GM19328 (cell line): ENCODE measurements at regions not wholly inside any gene's neighbourhood (a gene's known extent, or its start where the extent isn't known, plus 50 kb on each side); places are given as distances from the start of the nearest gene placed in this dataset.
A peak's percentile ranks its signal among the peaks of the same experiment; 100 is the strongest.
"Not testable (repeated sequence)": the region's sequence is repeated elsewhere in the genome, so short reads cannot be mapped to it uniquely, and the experiment has no call there.

Experiments used
- ATAC-seq: cut with Tn5 transposase; IDR thresholded peaks from one replicate; pipeline ENCODE4 v1.9.1; 2021; ENCODE audit warnings: mild to moderate bottlenecking, moderate library complexity; ENCODE audit not compliant: unreplicated experiment

DNA sequence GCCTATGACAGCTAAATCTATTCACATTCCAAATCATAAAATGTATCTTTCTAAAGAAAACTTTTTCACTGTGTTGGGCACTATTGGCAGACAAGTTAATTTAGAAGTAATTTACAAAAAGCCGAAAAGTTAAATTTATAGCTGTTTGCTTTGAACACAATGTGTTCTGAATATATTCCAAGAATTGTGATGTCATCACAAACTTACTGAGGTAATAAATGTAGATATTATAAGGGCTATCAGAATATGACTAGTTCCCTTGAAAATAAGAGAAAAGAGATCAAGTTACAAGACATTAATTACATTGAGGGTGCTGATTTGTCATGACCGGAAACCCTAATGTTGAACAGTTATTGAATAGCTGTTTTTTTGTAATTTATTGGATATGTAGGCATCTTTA, 153.9 kb upstream of the SCN7A start:
- ATAC-seq = no peak

DNA sequence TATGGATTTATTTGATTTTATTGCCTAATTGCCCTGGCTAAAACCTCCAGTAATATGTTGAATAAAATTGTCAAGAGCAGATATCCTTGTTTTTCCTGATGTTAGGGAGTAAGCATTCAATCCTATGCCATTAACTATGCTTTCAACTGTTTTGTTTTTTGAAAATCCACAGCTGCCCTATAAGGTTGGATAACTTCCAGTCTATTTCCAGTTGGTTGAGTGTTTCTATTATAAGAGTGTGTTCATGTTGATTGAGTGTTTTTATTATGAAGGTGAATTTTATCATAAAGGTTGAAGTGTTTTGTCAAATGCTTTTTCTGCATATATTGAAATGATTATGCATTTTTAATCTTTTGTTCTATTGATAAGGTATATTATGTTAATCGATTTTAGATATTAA, 149.9 kb upstream of the SCN7A start:
- ATAC-seq = no peak

DNA sequence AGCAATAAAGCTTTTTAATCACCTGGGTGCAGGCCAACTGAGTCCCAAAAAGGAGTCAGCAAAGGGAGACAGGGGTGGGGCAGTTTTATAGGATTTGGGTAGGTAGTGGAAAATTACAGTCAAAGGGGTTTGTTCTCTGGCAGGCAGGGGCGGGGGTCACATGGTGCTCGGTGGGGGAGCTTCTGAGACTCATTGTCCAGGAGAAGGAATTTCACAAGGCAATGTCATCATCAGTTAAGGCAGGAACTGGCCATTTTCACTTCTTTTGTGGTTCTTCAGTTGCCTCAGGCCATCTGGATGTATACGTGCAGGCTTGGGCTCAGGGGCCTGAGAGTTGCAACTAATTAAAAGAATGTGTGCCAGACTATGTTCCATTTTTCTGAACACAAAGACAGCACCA, 147.5 kb upstream of the SCN7A start:
- ATAC-seq = not testable (repeated sequence)

DNA sequence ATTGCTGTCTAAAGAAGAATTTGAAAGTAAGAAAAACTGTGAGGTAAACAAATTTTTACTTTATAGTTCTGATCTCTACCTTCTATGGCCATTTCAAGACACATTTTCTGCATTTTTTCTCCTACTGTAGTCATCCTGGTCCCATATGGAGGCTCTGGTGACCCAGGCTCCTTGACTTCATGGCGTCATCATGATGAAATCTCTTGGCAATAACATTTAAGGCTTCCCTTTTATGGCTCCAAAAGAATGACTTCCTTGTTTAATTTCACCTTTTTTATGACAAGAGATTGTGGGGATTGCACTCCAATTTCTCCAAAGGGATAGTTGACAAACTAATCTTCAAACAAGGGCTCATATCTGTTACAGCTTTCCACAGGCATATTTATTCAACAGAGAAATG, 143.0 kb upstream of the SCN7A start:
- no peak for ATAC-seq

DNA sequence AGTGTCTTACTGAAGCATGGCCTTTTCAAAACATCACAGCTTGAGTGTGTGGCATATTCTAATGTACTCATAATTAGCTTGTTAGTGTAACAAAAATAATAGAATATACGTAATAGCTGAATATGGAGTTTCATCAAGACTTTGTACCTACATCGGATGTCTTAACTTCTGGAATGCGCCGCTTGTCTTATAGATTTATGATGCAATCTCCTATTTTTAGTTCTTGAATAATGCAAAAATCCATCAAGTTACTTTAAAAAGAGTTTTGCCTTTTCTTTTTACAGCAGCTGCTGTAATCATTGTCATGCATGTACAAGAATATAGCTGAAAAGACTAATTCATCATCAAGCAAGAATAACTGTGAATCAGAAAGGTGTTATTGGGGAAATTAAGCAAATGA, 140.7 kb upstream of the SCN7A start:
- ATAC-seq = no peak

DNA sequence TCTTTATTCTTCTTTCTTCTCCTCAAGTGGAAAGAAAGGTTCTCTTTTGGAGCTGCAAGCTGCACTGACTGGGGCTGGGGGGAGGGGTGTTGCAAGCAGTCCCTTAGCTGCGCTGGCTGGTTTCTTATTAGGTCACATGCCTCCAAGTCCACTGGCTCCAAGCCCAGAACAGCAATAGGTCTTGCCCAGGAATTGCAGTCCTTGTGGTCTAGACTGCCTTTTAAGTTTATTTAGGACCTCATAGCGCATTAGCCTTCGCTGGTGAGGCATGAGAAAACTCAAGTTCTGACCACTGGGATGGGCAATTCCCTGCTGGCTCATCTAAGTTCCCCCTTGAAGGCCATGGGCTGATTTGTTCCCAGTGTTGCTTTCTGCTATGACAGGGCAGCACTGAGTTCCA, 138.6 kb upstream of the SCN7A start:
- ATAC-seq = no peak

DNA sequence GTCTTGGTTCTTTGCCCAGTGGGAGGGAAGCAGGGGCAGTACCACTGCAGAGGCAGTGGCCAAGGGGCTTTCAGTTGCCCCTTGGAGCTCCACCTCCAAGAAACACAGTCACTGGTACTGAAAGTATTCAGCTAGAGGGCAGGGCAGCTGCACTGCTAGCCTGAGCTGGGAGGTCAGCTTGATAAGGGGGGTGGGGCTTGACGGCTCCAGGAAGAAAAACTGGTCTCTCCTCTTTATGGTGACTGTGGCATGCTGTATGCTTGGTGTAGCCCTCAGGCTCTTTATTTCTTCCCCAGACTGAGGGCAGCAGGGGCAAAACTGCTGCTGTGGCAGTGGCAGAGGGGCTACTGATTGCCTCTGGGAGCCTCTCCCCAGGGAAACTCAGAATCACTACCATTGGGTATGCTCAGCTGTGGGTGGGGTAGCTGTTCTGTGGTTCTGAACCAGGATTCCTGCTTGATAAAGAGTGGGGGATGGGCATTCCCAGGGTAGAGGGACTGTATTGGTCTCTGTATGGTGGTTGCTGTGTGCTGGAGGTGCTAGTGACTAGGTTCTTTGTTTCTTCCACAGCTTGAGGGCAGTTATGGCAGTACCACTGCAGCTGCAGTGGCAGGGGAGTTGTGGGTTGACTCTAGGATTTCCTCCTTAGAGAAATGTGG, 134.6 kb upstream of the SCN7A start:
- ATAC-seq = no peak

DNA sequence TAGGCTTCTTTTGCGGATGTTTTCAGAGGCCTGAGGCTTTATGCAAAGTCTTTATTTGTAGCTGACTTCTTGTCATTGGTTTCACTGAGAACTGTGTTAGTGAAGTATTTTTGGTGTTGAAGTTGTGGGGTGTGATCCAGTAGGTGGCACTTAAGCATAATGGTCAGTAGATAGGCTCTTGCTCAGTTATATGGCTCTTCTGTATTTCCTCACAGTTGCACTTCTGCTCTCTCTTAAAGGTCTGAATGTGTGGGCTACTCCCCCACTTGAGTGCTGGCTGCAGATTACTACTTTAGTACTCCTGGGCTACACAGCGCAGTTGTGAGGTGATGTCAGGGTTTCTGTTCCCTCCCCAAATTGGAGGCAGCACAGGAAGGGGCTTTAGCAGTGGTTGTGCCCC, 133.8 kb upstream of the SCN7A start:
- ATAC-seq = peak; percentile 46

DNA sequence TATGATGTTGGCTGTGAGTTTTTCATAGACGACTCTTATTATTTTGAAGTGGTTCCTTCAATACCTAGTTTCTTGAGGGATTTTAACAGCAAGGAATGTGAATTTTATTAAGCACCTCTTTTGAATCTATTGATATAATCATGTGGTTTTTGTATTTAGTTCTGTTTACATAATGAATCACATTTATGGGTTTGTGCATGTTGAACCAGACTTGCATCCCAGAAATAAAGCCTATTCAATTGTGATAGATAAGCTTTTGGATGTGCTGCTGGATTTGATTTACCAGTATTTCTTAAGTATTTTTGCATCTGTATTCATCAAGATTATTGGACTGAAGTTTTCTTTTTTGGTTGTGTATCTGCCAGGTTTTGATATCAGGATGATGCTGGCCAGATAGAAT, 131.6 kb upstream of the SCN7A start:
- no peak for ATAC-seq

DNA sequence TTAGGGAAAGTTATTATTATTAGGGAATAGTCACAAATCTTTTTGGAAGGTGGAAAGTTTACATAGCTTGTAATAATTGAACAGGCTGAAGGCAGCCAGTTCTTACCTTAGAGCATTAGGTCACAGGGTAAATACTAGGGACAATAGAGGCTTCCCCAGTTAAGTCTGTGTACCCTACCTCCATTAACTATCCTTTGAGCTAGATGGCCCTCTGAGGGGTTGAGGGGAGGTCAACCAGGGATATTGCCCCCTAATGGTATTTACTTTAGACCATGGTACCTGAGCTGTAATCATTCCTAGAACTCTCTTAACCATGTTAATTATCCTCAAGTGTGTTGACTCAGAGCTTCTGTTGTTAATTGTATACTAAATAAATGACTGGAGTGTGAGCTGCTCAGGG, 120.5 kb upstream of the SCN7A start:
- ATAC-seq = no peak

DNA sequence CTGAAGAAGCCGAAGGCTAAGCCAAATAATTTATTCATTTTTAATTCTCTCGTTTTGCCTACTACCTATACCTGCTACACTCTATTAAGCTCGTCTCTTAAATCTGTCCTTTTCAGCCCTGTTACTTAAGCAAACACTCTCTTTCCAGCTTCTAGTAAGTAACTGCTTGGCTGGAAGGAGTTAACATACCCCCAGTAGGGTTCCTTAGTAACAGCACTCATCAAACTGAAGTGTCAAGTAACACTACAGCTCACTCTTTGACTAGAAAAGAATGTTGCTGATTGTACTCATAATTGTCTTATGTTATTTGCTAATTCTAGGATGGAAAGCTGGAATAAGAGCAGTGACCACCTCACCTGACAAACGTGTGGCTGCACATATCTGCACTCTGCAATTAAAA, 120.0 kb upstream of the SCN7A start:
- no peak for ATAC-seq

DNA sequence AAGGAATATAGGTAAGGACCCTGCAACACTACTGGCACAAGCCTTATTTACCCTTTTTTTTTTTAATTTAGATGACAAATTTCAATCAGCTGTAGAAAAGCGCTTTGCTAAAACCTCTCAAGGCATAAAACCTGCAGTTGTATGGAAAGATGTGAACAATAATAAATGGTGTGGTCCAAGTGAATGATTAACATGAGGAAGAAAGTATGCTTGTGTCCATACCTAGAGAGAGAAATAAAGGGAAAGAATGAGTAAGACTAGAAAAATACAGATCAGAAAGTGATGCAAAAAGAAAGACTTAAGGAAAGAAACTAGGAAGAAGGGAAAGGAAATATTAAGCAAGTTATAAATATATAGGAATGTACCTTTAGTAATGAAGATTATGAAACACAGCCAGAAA, 119.2 kb upstream of the SCN7A start:
- no peak for ATAC-seq

DNA sequence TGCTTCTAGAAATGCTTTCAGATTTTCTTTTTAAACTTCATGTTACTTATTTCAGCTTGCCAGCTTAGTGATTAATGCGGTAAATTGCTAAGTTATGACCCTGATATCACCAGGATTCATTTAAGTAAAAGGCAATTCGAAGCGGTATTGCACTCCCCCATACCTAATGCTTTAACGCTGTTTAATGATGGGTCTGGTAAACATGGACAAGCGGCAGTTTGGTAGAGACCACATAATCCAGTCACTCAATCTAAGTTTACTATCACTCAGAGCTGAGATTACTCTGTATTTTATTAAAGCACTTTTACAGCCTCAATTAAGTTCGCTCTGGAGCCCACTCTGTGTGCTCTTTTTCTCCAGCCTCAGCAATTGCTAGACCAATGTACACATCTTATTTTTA, 118.2 kb upstream of the SCN7A start:
- no peak for ATAC-seq

DNA sequence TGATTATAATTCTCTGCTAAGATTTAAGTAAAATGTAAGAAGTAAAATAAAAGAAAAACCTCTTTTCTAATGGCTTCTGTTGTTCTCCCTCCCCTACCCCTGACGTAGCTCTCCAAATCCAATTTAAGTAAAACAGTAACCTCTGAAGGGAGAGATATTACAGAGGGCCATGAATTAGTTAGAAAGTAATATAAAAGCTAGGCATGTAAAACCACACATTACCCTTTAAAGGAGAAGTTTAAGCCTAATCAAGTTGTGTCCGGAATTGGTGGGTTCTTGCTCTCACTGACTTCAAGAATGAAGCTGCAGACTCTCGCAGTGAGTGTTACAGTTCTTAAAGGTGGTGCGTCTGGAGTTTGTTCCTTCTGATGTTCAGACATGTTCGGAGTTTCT, 116.9 kb upstream of the SCN7A start:
- ATAC-seq = no peak

DNA sequence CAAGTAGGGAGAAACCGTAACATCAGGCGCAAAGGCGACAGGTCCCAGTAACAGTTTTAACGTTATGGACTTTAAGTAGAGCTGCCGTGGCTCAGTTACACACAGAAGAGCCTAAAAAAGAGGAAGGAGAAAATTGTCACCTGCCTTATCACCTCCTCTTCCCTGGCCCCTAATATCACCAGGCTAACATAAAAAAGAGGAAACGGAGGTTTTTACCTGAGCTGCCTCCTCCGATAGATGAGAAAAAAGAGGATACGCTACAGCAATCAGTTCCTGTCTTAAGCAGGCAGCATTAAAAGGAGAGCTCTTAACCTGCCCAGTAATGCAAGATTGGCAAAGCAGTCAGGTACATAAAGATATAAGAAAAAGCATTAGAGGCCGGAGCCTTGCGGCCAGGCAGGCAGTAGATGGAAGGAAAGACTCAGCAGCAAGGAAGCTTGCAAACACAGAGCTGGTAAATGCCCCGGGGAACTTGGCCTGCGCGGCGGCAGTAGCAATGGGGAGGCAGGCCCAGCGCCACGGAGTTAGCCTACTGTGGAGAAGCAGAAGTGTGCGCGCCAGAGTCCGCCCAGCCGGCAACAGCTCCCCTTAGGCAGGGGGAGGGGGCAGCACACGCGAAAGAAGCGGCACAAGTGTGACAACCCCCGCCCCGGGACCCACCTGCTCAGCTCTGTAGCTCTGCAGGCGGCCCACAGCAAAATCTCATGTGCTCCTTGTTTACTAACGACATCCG, 116.3 kb upstream of the SCN7A start:
- no peak for ATAC-seq

DNA sequence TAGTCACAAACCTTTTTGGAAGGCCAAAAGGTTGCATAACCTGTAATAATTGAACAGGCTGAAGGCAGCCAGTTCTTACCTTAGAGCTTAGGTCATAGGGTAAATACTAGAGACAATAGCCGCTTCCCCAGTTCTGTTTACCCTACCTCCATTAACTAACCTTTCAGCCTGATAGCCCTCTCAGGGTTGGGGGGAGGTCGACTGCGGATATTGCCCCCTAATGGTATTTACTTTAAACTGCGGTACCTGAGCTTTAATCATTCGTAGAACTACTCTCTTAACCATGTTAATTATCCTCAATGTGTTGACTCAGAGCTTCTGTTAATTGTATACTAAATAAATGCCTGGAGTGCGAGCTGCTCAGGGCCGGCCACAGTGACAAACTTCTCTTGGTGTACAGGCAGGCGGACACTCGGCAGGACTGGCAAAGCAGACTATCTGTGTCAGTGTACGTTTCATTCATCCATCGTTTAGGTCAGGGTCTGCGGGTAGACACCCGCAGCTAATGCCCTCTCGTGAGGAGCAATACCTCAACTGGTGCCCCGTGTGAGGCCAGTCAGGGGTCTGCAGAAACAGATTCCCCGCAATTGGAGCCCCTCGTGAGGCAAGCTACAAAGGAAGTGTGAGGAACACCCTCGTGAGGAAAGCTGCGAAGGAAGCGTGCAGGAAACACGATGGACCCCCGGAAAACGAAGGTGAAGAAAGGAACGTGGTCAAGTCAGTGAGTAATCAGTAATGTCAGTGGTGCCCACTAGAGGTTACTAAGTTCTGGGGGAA, 115.3 kb upstream of the SCN7A start:
- ATAC-seq = no peak

DNA sequence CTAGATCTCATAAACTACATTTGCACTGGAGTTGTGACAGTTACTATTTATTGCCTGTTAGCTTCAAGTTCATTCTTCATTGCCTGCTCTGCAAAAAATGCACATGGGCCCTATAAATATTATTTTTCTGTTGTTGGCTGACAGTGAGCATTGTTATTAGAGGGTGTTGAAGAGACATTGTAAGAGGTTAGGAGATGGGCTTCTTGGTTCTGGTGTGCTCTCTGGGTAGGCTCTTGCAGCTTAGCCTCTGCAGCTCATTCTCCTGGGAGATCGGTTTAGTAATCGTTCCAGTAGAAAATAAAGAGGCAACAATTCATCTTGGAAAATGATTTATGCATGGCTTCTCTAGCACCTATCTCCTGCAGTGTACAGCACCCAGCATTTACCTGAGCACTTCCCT, 113.8 kb upstream of the SCN7A start:
- ATAC-seq = no peak

DNA sequence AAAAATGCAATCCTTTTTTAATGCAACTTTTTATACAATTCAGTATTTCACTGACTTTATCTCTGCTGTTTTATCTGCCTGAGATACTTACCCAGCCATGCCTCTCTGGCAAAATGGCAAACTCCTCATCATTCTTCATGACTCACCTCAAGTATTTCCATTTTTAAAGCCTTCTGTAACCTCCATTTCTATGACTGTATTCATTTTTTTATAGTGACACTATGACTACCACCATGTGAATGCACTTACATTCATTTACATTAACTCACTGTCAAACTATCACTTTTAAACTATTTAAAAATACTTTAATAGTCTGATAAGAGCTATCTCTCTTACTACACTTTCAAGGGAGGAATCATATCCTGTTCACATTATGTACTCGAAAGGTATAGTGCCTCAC, 99.4 kb upstream of the SCN7A start:
- ATAC-seq = no peak

DNA sequence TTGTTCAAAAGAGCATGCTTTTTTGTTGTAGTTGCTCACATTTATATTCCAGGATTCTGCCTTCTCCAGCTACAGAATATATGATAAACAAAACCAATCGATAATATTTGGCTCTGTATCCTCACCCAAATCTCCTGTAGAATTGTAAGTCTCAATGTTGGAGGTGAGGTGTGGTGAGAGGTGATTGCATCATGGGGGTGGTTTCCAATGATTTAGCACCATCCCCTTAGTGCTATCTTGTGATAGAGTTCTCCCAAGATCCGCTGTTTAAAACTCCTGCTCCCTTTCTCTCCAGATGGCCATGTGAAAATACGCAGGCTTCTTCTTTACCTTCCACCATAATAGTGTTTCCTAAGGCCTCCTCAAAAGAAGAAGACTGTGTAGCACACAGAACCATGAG, 98.7 kb upstream of the SCN7A start:
- ATAC-seq = no peak

DNA sequence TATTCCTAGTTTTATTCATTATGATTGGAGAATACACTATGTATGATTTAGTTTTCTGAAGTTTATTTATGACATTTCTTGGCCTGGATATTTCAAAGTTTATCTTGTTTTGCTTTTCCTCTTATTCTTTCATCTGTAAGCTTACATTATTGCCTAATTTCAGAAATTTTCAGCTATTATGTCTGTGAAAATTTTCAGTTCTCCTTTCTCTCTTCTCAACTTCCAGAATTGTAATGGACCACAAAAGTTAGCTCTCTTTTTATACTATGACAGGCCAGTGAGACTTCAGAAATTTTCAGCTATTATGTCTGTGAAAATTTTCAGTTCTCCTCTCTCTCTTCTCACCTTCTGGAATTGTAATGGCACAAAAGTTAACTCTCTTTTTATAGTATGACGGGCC, 97.2 kb upstream of the SCN7A start:
- no peak for ATAC-seq

DNA sequence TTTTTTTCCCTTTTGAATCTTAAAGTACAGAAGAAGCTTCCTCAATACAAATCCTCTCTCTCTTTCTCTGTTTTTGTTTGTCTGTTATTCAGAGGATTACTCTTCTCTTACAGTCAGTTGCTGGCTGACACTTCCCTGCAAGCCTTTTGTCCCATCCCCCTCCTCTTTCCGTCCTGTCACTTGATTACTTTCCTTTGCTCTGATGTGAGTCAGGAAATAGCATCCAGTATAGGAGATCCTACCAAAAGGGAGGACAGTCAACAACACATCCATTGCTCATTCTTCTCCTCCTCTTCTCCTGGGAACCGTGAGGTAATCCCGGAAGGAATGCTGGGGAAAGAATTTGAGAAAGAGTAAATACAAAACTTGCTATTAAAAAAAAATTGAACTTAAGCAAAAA, 79.3 kb upstream of the SCN7A start:
- ATAC-seq = no peak

DNA sequence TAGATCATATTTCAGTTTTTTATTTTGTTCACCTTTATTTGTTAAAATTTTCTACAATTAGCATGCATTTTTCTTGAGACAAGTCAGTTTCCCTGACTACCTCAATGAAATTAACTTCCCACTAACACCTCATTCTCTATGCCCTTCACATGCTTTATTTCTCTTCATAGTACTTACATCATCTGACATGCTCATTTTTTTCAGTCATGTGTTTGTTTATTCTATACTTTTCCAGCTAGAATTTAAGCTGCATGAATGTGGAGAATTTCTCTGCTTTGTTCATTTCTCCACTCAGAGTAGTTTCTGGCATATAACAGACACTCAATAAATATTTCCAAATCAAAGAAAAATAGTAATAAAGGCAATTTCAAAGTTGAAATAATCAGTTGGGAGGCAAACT, 78.9 kb upstream of the SCN7A start:
- no peak for ATAC-seq
